Activated CD4-positive, alpha-beta memory T cell treated with anti-CD3 and anti-CD28 coated beads, Interleukin-2, amount 10 ng/mL, durations not matched to agents 7 days and 5 days (primary cell): ENCODE measurements at regions not wholly inside any gene's neighbourhood (a gene's known extent, or its start where the extent isn't known, plus 50 kb on each side); places are given as distances from the start of the nearest gene placed in this dataset.

Source experiments
- CTCF ChIA-PET: fragments of 350-600 bp; sonication (Branson Sonifier 250); formaldehyde crosslinking; loops from one replicate; lab custom pipeline; 2021; ENCODE audit warnings: antibody characterized with exemption, inconsistent platforms; lab: Charles Lee
- POLR2A ChIA-PET: fragments of 350-600 bp; sonication (Branson Sonifier 250); formaldehyde crosslinking; loops from one replicate; lab custom pipeline; 2021; ENCODE audit warnings: antibody characterized with exemption; lab: Charles Lee
- DNase-seq: peaks from one replicate; pipeline ENCODE4 v3.0.0-alpha.2; 2020
- H3K27ac Mint-ChIP-seq: one replicate; pipeline ENCODE4 v1.8.0; 2021; ENCODE audit warnings: mild to moderate bottlenecking, mixed read lengths
- H3K27me3 Mint-ChIP-seq: one replicate; pipeline ENCODE4 v1.8.0; 2021; ENCODE audit warnings: mixed read lengths
- H3K36me3 Mint-ChIP-seq: one replicate; pipeline ENCODE4 v1.8.0; 2021; ENCODE audit warnings: low read depth, mixed read lengths
- H3K4me1 Mint-ChIP-seq: one replicate; pipeline ENCODE4 v1.8.0; 2021; ENCODE audit warnings: mixed read lengths
- H3K4me3 Mint-ChIP-seq: one replicate; pipeline ENCODE4 v1.8.0; 2021; ENCODE audit warnings: mild to moderate bottlenecking, mixed read lengths
- H3K9me3 Mint-ChIP-seq: one replicate; pipeline ENCODE4 v1.8.0; 2021; ENCODE audit warnings: mixed read lengths

DNA sequence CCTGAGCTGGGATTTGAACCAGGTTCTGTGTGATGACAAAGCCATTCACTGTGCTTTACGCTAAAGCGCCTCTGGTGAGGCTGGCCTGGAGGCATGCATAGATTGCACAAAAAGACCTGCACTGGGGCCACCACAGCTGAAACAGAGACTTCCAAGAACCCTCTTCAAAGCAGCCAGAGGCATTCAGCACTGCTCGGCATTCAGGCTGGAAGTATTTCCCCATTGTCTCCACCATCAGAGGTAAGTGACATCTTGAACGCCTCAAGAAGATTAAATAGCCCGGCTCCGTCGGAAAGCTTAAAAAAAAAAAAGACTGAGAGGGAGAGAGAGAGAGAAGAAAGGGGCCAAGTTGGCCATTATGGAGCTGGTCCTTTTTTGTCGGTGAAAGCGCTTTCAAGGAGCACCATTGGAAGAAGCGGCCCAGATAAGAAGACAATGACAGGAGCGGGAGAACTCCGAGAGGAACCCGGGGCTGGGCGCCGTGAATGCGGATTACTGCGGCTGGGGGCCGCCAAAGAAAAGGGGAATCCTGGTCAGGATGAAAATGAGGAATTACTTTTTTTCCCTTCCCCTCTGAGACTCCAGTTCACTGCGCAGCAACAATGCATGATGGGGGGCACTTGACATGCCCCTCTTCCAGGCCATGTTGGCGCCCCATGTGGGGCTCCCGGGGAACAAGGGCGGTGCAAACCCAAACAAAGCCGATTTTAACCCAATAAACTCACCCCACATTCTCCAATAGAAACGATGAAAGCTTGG, 228.3 kb downstream of the MYCN start:
- H3K4me3 Mint-ChIP-seq = no peak overlapping the region
- H3K36me3 Mint-ChIP-seq = no peaks in the 10 kb centered on the region
- ChIA-PET POLR2A (no interaction called here), CTCF (no interaction called here)
- H3K27me3 Mint-ChIP-seq = no peaks in the 10 kb centered on the region
- H3K4me1 Mint-ChIP-seq = no peaks in the 10 kb centered on the region
- no peak for DNase-seq
- H3K27ac Mint-ChIP-seq = no peak overlapping the region
- no peaks in the 10 kb centered on the region for H3K9me3 Mint-ChIP-seq

GRCh38 chr2:16167870-16168426, 227.6 kb downstream of the MYCN start:
- H3K9me3 Mint-ChIP-seq = no peaks in the 10 kb centered on the region
- CTCF ChIA-PET = no interaction called here
- H3K4me1 Mint-ChIP-seq = no peaks in the 10 kb centered on the region
- no peaks in the 10 kb centered on the region for H3K27me3 Mint-ChIP-seq
- POLR2A ChIA-PET = no interaction called here
- H3K27ac Mint-ChIP-seq = no peak overlapping the region
- H3K36me3 Mint-ChIP-seq = no peaks in the 10 kb centered on the region
- no peak for DNase-seq
- H3K4me3 Mint-ChIP-seq = no peak overlapping the region

DNA sequence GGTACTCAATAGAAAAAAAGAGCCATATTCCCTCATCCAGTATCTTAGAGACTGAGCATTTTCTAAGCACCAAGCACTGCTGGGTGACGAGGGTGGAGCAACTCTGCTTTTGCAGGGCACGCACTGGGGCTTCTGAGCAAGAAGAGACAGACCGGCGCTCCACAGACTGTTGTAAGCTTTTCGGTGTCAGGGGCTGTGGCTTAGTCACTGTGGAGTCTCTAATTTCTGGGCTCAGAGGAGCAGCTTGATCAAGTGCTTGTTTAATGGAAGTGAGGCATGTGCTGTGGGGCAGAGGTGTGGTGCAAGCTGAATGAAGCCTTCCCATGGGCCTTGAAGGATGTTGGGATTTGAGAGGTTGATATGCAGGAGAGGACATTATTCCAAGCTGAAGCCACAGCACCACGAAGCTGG, 227.1 kb downstream of the MYCN start:
- no peak overlapping the region for H3K4me3 Mint-ChIP-seq

GRCh38 chr2:16166327-16166981, 226.1 kb downstream of the MYCN start:
- Mint-ChIP-seq H3K4me3 (no peak overlapping the region), H3K4me1 (no peaks in the 10 kb centered on the region), H3K27me3 (no peaks in the 10 kb centered on the region), H3K36me3 (no peaks in the 10 kb centered on the region), H3K27ac (no peak overlapping the region), H3K9me3 (no peaks in the 10 kb centered on the region)
- ChIA-PET POLR2A (no interaction called here), CTCF (no interaction called here)
- no peak for DNase-seq

More for the DNA sequence above, 227.1 kb downstream of the MYCN start:
- no peak overlapping the region for H3K27ac Mint-ChIP-seq
- POLR2A ChIA-PET = no interaction called here
- no peaks in the 10 kb centered on the region for H3K36me3 Mint-ChIP-seq
- no peak for DNase-seq
- H3K9me3 Mint-ChIP-seq = no peaks in the 10 kb centered on the region
- no peaks in the 10 kb centered on the region for H3K4me1 Mint-ChIP-seq
- no peaks in the 10 kb centered on the region for H3K27me3 Mint-ChIP-seq
- CTCF ChIA-PET = no interaction called here

- H3K36me3 Mint-ChIP-seq = no peaks in the 10 kb centered on the region
- no peak overlapping the region for H3K27ac Mint-ChIP-seq
- H3K9me3 Mint-ChIP-seq = no peaks in the 10 kb centered on the region
- DNase-seq = no peak
- H3K4me1 Mint-ChIP-seq = no peaks in the 10 kb centered on the region
- ChIA-PET POLR2A (no interaction called here), CTCF (no interaction called here)
- no peaks in the 10 kb centered on the region for H3K27me3 Mint-ChIP-seq
- H3K4me3 Mint-ChIP-seq = no peak overlapping the region
Observed at GRCh38 chr2:16165518-16166326, 225.4 kb downstream of the MYCN start.

DNA sequence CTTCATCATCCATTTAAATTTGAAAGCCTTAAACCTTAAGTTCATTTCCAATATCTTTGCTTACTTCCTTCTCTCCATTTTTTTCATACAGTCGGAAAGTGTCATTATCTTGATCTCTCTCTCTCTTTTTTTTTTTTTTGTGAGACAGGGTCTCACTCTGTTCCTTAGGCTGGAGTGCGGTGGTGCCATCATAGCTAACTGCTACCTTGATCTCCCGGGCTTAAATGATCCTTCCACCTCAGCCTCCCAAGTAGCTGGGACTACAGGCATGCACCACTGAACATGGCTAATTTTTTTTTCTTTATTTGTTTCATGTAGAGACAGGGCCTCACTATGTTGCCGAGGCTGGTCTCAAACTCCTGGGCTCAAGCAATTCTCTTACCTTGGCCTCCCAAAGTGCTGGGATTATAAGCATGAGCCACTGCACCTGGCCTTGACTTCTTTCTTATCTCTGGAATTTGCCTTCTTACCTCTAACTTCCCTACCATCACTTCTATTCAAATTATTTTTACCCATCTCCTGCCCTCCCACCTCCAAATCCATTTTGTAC, 222.2 kb downstream of the MYCN start:
- H3K4me3 Mint-ChIP-seq = no peak overlapping the region
- ChIA-PET POLR2A (no interaction called here), CTCF (no interaction called here)
- H3K9me3 Mint-ChIP-seq = no peaks in the 10 kb centered on the region
- no peaks in the 10 kb centered on the region for H3K27me3 Mint-ChIP-seq
- no peak overlapping the region for H3K27ac Mint-ChIP-seq
- H3K36me3 Mint-ChIP-seq = no peaks in the 10 kb centered on the region
- H3K4me1 Mint-ChIP-seq = no peaks in the 10 kb centered on the region
- no peak for DNase-seq

DNA sequence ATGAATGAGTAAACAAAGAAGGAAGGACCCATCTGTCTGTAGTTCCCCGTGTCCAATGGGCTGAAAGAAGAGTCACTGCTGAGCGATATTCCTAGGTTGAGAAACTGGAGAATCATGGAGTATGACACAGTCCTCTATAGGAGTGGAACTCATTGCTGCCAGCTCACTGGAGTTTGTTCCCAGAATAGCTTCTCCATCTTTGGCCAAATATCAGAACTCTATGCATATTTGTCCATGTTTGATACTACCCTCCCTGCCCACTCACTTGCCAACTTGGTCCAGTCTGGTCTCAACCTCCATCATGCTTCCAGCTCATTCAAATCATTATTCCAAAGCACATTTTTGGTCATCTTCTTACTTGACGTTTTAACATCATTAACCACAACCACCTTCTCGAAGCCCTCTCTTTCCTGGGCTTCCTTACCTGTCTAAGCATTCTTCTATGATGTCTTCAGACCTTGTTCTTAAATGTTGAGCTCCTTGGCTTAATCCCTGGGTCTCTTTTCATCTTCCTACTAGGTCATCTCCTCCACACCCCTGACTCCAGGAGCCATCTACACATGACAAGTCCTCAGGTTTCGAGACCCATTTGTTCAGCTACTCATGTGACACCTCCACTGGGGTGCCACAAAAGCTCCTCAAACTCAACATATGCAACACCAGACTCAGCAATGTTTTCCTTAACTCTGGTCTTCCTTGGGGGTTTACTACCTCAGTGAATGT, 221.6 kb downstream of the MYCN start:
- POLR2A ChIA-PET = no interaction called here

GRCh38 chr2:16161085-16161565, 220.8 kb downstream of the MYCN start:
- Mint-ChIP-seq H3K9me3 (no peaks in the 10 kb centered on the region), H3K27ac (no peak overlapping the region), H3K4me1 (no peaks in the 10 kb centered on the region), H3K4me3 (no peak overlapping the region), H3K36me3 (no peaks in the 10 kb centered on the region), H3K27me3 (no peaks in the 10 kb centered on the region)
- POLR2A ChIA-PET = no interaction called here
- CTCF ChIA-PET = no interaction called here
- DNase-seq = no peak

More for the DNA sequence above, 221.6 kb downstream of the MYCN start:
- Mint-ChIP-seq H3K4me3 (no peak overlapping the region), H3K9me3 (no peaks in the 10 kb centered on the region), H3K36me3 (no peaks in the 10 kb centered on the region), H3K27me3 (no peaks in the 10 kb centered on the region), H3K27ac (no peak overlapping the region), H3K4me1 (no peaks in the 10 kb centered on the region)
- CTCF ChIA-PET = no interaction called here
- no peak for DNase-seq

GRCh38 chr2:16160281-16161084, 220.1 kb downstream of the MYCN start:
- H3K4me1 Mint-ChIP-seq = no peaks in the 10 kb centered on the region
- ChIA-PET CTCF (no interaction called here), POLR2A (no interaction called here)
- no peaks in the 10 kb centered on the region for H3K36me3 Mint-ChIP-seq
- DNase-seq = no peak
- no peak overlapping the region for H3K27ac Mint-ChIP-seq
- no peak overlapping the region for H3K4me3 Mint-ChIP-seq
- H3K27me3 Mint-ChIP-seq = no peaks in the 10 kb centered on the region
- H3K9me3 Mint-ChIP-seq = no peaks in the 10 kb centered on the region

DNA sequence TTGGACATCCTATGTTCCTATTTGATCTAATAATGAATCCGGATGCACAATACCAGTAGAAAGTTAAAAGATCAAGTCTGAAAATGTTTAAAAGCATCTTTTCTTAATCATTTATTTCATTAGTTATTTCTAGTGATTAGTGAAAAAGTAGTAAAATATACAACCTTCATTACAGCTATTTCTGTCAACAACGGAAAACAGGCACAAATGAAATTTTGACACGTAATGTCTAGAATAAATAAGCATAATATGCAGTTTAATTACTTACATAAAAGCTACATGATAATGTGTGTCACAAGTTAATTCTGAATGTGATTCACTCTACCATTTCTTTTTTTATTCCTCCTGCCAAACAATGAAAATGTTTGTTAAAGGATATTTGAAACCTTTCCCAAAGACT, 216.1 kb downstream of the MYCN start:
- Mint-ChIP-seq H3K4me1 (no peaks in the 10 kb centered on the region), H3K27ac (no peak overlapping the region), H3K27me3 (no peaks in the 10 kb centered on the region), H3K4me3 (no peak overlapping the region), H3K36me3 (no peaks in the 10 kb centered on the region), H3K9me3 (no peaks in the 10 kb centered on the region)
- DNase-seq = no peak
- ChIA-PET POLR2A (no interaction called here), CTCF (no interaction called here)

DNA sequence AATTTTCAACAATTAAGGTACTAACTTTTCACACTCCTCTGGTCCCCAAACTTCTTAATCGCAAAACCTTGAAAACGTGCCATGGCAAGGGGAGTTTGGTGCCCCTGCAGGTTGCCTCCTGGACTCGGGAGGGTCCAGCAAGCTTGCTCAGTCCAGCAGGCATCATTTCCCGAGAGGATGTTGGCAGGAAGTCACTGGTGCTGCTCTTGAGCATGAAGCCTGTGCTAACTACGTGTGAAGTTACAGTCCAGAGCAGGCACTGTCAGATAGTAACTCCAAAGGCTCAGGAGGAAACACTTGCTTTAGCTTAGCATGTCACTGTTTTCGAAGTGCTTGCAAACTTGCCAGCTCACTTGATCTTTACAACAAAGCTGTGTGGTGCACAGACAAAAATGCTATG, 215.4 kb downstream of the MYCN start:
- Mint-ChIP-seq H3K4me1 (no peaks in the 10 kb centered on the region), H3K36me3 (no peaks in the 10 kb centered on the region), H3K27ac (no peak overlapping the region), H3K9me3 (no peaks in the 10 kb centered on the region), H3K4me3 (no peak overlapping the region), H3K27me3 (no peaks in the 10 kb centered on the region)
- ChIA-PET POLR2A (no interaction called here), CTCF (no interaction called here)
- DNase-seq = no peak

DNA sequence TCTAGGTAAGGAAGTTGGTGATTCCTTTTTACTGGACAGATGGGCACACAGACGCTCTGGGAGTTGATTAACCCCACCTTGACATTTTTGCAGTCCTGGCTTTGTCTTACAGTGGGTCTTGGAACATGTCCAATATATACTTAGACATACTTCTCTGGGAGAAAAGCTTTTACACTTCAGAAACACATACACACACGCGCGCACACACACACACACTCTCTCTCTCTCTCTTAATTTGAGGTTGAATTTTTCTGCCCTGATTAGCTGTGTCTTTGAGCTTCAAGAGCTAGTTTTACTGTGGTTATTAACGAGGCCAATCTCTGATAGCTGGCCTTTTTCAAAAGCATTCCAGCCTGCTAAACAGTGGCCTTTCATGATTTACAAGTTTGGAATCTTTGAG, 215.0 kb downstream of the MYCN start:
- Mint-ChIP-seq H3K27ac (no peak overlapping the region), H3K4me3 (no peak overlapping the region), H3K27me3 (no peaks in the 10 kb centered on the region), H3K36me3 (no peaks in the 10 kb centered on the region), H3K9me3 (no peaks in the 10 kb centered on the region), H3K4me1 (no peaks in the 10 kb centered on the region)
- CTCF ChIA-PET = no interaction called here
- POLR2A ChIA-PET = no interaction called here
- DNase-seq = no peak
